ENCODE measurements at regions not wholly inside any gene's neighbourhood (a gene's known extent, or its start where the extent isn't known, plus 50 kb on each side); places are given as distances from the start of the nearest gene placed in this dataset.

GRCh38 chr13:74921326-74921725, 560.6 kb downstream of the TBC1D4 start:
- no peak for TF ChIP-seq CTCF (conservative IDR thresholded peaks at IDR 0.05; ENCODE audit: low read depth, low read length)
- no peak for DNase-seq (ENCODE audit: low read depth)
- no peak overlapping the region for H3K4me3 ChIP-seq (ENCODE audit: low read length)

GRCh38 chr13:74920920-74921319, 561.0 kb downstream of the TBC1D4 start:
- no peak for TF ChIP-seq CTCF (conservative IDR thresholded peaks at IDR 0.05; ENCODE audit: low read depth, low read length)
- no peak overlapping the region for H3K4me3 ChIP-seq (ENCODE audit: low read length)
- no peak for DNase-seq (ENCODE audit: low read depth)

GRCh38 chr13:74920361-74920760, 561.6 kb downstream of the TBC1D4 start:
- no peak for DNase-seq (ENCODE audit: low read depth)
- TF ChIP-seq CTCF (conservative IDR thresholded peaks at IDR 0.05; ENCODE audit: low read depth, low read length): no peak
- no peak overlapping the region for H3K4me3 ChIP-seq (ENCODE audit: low read length)

GRCh38 chr13:74919914-74920313, 562.1 kb downstream of the TBC1D4 start:
- no peak for TF ChIP-seq CTCF (conservative IDR thresholded peaks at IDR 0.05; ENCODE audit: low read depth, low read length)
- no peak for DNase-seq (ENCODE audit: low read depth)
- H3K4me3 ChIP-seq (ENCODE audit: low read length): no peak overlapping the region

GRCh38 chr13:74912898-74913297, 569.1 kb downstream of the TBC1D4 start:
- no peak overlapping the region for H3K4me3 ChIP-seq (ENCODE audit: low read length)
- TF ChIP-seq CTCF (conservative IDR thresholded peaks at IDR 0.05; ENCODE audit: low read depth, low read length): no peak
- DNase-seq (ENCODE audit: low read depth): no peak

- no peak for TF ChIP-seq CTCF (conservative IDR thresholded peaks at IDR 0.05; ENCODE audit: low read depth, low read length)
- no peak for DNase-seq (ENCODE audit: low read depth)
- no peak overlapping the region for H3K4me3 ChIP-seq (ENCODE audit: low read length)
Observed at GRCh38 chr13:74910415-74910814, 571.6 kb downstream of the TBC1D4 start.

- no peak for DNase-seq (ENCODE audit: low read depth)
- no peak for TF ChIP-seq CTCF (conservative IDR thresholded peaks at IDR 0.05; ENCODE audit: low read depth, low read length)
- H3K4me3 ChIP-seq (ENCODE audit: low read length): no peak overlapping the region
Observed at GRCh38 chr13:74907788-74908187, 574.2 kb downstream of the TBC1D4 start.

Data from retinal pigment epithelial cell (primary cell).